GM18520 (cell line): ENCODE measurements at regions not wholly inside any gene's neighbourhood (a gene's known extent, or its start where the extent isn't known, plus 50 kb on each side); places are given as distances from the start of the nearest gene placed in this dataset.
"Not testable (repeated sequence)": the region's sequence is repeated elsewhere in the genome, so short reads cannot be mapped to it uniquely, and the experiment has no call there.

Experiments
- ATAC-seq: cut with Tn5 transposase; IDR thresholded peaks from one replicate; pipeline ENCODE4 v1.9.1; 2021; ENCODE audit not compliant: unreplicated experiment

DNA sequence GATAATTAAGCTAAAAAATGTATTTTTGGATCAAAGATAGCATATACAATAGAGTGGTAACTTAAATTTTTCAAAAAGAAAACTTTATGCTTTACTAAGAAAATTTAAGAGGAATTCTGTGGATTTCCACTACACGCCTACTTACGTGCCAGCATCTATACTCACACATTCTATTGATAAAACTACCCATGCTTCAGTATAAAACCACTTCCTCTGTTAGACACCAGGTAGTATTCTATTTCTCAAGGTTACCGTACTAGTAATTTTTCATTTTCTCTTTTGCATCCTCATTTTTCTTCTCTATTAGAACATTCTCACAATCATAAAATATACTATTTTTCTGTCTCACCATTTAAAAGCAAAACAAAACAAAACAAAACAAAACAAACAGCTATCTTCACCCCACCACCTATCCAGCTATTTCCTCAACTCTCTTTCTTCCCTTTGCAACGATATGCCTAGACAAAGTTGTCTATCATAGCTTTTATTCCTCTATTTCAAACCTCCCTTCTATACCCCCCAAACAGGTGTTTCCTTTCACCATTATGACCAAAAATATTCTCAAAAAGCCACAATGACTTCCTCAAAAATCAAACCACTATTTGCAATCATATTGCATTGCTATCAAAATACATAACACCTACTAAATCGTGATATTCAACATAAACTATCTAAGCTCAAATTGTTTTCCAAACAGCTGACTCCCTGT, 1652.0 kb downstream of the MRPL39 start:
- no peak for ATAC-seq

DNA sequence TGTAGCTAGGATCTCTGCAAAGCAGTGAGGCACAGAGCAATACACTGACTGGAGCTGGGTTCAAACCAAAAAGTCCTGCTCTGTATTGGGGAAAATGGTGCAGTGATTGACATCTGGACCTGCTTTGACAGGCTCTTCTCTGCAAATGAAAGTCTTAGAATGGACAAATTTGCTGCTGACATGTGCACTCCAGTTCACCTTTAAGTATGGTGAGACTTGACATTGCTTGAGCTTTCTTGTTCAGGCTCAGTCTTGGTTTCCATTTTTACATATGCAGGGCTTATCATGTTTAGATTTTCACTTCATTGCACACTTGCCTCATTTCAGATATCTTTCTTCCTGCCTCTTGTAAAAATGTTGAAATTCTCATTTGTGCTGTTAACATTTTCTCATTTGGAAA, 1655.0 kb downstream of the MRPL39 start:
- no peak for ATAC-seq

DNA sequence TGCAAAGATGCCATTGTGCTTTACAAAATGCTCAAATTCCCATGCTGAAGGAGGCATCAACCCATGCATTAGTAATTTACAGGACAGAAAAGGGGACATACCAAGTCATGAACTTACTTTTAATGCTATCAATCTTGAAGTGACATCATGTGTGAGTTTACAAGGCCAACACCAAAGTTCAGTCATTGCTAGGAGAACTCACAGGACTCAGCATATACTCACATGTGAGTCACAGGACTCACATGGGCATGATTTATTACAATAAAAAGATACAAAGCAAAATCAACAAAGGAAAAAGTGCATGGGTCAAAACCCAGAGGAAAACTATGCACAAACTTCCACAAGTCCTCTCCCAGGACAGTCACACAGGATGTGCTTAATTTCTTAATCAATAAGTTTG, 1656.0 kb downstream of the MRPL39 start:
- no peak for ATAC-seq

DNA sequence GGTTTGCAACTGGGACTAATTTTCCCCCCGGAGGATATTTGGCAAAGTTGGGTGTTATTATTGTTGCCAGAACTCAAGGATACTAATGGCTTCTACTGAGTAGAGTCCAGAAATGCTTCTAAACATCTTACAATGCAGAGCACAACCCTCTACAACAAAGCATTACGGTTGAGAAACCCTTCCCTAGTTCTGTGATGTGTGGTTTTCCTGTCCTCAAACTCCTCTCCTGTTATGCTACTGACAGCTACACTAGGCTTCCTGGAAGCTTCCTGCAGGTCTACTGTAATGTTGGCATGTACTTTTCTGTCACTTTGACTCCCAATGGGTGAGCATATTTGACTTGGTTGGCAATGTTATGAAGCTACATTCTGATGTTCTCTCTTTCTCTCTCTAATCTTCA, 1656.9 kb downstream of the MRPL39 start:
- ATAC-seq, result no peak

DNA sequence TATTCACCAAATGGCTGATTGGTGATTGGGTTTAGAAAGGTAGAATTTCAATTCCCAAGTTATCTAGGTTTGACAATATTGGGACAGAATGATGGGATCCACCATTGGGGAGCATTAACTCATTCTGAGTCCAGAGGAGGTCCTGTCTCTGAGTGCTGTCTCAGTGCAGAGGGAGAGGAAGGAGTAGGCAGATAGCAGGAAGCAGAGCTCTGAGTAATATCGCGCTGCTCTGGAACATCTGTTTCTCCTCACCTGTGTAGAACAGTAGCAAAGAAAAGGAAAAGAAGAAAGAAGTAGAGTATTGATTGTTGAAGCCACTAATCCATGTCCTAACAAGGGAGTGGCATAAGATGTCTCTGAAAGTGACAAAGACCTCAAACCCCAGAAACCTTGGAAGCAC, 1657.8 kb downstream of the MRPL39 start:
- no peak for ATAC-seq

DNA sequence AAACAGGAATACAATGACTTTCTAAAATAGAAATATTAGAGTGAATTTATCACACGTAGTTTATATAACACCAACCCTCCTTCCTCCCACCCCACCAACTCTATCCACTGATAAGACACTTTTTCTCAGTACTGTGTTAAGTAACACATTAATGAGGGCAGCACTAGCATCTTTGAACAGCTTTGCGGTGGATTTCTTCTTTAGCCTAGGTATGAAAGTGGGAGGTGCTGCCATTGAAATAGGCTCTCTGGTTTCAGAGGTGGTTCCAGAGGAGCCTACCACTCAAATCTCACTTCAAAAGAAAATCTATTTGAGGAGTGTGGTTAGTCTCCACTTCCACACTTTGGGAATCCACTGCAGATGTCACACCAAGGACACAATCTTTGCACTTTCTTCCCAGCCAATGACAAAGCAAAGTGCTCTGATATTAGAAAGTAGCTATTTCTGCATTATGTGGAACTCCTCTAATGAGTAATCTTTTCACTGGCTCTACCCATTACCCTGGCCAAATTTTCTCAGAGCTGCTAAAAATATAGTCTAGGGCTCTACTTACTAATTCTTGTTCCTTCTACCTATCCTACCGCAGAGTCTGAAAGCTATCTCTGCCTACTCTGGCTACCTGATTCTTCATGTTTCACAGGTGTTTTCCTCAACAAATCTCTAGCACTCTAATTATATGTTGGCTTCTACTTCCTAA, 1667.8 kb downstream of the MRPL39 start:
- no peak for ATAC-seq

DNA sequence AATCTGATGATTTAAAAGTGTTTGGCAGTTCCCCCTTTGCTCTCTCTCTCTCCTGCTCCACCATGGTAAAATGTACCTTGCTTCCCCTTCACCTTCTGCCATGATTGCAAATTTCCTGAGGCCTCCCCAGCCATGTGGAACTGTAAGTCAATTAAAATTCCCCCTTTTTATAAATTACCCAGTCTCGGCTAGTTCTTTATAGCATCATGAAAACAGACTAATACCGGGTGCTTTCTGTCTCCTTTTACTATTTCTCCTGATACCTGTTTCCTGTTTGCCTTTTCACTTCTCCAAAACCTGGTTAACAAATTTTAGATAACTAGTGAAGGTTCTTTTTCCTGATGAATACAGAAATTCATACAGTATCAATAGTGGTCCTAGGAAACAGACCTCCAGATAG, 1670.3 kb downstream of the MRPL39 start:
- ATAC-seq, result no peak

DNA sequence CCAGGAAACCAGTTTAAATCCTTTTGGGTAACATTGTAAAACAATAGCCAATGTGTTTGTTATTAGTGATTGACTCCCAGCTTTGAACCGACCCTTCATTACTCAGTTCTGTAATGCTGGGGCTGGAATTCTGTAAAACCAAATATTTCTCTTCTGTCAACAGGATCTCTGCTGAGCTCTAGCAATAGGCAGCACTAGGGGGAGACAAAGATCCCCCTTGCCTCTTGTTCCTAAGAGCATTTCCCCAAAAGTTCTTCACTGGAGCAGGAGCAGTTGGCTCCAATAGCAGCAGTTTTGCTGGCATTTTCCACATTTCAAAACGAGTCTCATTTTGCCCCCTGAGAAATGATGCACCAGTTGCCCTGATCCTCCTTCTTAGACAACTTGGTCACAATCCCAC, 1671.1 kb downstream of the MRPL39 start:
- no peak for ATAC-seq

DNA sequence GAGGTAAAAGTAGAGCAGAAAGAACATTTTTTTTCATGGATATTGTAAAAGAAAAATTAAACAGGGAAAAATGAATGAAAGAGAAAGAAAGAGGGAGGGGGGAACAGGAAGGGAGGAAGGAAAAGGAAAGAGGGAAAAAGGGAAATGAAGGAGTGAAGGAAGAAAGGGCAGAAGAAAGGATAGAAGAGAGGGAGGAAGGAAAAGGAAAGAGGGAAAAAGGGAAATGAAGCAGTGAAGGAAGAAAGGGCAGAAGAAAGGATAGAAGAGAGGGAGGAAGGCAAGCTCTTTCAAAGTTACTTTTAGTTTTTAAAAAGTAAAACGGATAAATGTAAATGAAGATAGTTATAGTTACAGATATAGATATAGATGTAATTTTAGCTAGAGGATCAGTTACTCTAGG, 1676.7 kb downstream of the MRPL39 start:
- no peak for ATAC-seq

DNA sequence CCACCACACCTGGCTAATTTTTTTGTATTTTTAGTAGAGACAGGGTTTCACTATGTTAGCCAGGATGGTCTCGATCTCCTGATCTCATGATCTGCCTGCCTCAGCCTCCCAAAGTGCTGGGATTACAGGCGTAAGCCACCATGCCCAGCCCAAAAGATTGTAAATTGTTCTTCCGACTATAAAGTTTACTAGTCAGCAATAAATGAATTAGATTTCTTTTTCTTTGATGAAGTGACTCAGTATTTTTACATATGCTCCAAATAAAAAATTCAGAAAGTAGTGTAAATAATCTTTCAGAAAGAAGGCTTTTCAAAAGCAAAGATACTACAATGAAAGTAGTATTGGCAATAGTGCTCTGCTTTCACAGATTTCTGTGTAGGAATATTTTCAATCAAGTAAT, 1680.9 kb downstream of the MRPL39 start:
- not testable (repeated sequence) for ATAC-seq

DNA sequence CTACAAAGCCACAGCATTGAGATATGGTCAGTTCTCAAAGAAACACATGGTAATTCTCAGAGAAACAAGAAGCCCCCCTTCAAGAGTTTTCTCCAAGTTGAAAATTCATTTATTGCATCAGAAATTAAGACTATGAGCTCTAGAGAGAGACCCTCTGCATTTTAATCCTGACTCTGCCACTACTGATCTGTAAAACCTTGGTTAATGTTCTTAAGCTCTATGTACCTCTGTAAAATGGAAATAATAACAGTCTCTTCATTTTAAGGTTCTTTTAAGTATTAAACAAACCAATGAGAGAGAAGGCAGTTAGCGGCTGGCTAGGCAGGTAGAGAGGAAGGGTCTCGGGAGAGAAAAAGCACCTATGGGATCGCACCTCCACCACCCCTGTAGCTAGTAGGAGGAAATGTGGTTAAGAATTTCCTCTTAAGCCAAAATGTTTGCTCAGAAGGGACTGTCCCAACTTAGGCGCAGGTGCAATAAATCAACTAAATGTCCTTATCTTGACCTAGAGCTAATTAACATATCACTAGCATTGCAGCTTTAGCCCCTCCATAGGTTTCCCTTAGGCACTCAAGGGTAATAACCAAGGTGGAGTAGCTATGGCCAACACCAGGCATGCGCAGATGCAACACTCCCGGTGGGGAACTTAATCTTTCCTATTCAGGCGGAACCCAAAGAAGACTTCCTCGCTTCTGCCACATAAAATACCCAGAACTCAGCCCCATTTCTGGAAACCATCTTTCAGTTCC, 1685.4 kb downstream of the MRPL39 start:
- ATAC-seq, result no peak

DNA sequence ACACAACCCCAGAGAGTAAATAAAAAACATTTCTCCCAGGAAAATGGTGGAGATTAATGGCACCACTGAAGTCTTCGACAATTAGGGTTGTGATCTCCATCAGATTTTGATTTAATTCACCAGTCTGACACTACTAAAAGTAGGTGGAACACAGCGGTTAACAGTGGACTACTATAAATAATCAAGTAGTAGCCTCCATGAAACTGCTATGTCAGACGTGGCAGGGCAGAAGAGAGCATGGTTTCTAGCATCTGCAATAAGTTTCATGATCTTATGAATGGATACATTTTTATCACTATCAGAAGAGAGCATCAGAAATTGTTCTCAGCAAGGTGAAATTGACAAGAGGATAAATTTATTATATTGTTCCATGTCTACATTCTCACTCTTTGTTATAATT, 1706.6 kb downstream of the MRPL39 start:
- ATAC-seq, result no peak

DNA sequence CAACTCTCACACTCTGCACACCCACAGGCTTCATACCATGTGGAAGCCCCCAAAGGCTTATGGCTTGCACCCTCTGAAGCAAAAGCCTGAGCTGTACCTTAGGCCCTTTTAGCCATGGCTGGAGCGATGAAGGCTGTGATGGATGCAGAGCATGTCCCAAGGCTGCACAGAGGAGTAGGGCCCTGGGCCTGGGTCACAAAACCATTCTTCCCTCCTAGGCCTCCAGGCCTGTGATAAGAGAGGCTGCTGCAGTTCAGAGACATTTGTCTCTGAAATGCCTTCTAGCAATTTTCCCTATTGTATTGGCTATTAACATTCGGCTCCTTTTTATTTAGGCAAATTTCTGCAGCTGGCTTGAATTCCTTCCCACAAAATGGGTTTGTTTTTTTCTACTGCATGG, 1707.7 kb downstream of the MRPL39 start:
- ATAC-seq, result no peak

DNA sequence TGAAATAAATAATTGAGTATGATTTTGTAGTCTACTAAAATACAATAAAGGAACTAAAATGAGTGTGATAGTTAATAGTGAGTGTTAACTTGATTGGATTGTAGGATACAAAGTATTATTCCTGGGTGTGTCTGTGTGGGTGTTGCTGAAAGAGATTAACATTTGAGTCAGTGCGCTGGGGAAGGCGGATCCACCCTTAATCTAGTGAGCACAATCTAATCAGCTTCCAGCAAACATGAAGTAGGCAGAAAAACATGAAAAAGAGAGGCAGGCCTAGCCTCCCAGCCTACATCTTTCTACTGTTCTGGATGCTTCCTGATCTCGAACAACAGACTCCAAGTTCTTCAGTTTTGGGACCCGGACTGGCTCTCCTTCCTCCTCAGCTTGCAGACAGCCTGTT, 1716.6 kb downstream of the MRPL39 start:
- no peak for ATAC-seq

DNA sequence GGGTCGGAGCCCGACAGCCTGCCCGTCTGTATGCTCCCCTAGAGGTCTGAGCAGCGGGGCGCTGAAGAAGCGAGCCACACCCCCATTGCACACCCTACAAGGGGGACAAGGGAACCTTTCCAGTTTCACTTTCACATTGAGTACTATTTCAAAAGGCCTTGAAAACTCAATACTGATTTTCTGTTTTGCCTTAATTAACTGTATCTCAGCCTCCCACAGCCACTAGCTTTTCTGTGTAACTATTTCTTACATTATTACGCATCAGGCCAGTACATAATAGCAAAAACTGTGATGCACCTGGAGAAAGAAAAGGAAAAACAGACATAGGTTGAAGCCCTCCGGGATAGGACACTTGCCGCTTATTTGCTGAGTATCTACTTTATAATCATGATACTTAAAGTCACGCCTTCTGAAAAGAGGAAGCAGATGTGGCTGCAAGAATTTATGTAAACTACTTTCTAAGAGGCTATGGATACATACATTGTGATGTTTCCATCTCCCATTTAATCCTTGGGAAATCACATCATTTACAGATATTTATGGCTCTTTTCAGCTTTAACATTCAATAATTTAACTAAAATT, 1719.5 kb downstream of the MRPL39 start:
- ATAC-seq, result peak; percentile 46

DNA sequence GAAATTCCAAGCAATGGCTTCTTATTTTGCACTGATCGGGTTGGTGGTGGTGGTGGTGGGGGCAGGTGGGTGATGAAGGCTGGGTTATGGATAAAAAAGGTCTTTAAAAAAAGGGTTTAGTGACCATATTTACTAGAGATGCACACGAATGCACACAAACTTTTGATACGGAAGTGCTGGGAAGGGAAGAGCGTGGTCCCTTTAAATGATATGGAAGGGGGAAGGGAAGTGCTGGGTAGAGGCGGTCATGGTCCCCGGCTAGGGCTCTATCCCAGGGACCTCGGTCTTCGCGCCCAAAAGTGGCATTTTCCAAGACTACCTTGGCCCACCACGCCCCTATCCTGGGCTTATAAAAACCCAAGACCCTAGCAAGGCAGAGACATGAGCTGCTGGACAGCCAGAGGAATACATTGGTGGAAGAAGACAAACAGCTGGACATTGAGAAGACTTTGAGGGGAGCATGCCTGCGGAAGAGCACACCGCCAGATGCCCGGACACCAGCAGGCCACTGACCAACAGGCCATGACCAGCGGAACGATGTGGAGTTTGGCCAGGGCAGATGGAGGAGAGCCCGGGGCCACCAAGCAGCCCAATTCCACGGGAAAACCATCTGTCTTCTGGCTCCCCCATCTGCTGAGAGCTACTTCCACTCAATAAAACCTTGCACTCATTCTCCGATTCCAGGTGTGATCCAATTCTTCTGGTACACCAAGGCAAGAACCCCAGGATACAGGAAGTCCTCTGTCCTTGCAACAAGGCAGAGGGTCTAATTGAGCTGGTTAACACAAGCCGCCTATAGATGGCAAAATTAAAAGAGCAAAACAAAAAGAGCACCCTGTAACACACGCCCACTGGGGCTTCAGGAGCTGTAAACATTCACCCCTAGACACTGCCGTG, 1720.2 kb downstream of the MRPL39 start:
- no peak for ATAC-seq

DNA sequence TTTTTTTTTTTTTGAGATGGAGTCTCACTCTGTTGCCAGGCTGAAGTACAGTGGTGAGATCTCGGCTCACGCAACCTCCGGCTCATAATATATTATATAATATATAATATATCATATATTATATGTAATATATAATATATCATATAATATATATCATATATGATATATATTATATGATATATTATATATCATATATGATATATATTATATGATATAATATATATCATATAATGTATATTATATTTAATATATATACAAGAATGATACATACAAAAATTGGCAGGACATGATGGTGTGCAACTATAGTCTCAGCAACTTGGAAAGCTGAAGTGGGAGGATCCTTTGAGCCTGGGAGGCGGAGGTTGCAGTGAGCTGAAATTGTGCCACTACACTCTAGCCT, 1725.5 kb downstream of the MRPL39 start:
- no peak for ATAC-seq

DNA sequence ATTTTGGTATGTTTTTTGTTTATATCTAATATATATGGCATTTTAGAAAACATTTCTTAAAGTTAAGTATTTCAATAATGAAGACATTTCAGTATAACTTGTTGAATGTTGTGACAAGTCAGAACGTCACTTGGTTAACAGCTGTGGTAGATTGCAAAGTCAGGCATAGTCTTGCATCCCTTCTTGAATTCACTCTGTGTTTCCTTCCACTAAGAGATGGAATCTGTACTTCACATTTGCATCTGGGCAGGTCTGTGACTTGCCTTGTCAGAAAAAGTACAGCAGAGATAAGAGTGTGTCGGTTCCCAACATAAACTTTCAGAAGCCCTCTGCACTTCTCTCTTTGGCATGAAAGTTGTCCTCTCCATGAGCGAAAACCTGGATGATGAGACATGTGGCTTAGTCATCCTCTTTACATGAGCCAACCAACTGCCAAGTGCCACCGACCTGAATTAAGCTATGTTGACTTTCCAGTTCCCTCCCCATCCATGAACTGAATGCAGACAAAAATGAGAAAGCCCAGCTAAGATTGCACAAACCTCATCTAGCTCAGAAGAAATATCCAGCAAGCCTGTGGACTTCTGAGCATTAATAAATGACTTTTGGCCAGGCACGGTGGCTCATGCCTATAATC, 1730.2 kb downstream of the MRPL39 start:
- ATAC-seq, result no peak

DNA sequence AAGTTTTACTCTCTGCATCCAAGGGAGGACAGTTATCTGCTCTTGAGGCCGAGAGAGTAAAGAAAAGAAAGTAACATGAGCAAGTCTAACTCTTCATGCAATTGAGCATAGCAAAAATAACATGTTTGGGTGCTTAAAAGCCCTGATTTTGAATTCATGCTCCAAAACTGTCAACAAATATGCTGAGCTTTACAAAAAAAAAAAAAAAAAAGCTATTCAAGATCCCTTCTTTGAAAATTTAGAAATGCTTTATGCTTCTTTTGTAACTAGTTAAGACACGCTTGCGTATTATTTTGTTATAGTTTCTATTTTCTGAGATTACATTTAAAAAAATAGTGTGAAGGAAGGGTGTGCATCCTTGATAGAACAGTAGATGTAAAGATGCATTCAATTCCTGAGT, 1733.0 kb downstream of the MRPL39 start:
- ATAC-seq, result no peak

DNA sequence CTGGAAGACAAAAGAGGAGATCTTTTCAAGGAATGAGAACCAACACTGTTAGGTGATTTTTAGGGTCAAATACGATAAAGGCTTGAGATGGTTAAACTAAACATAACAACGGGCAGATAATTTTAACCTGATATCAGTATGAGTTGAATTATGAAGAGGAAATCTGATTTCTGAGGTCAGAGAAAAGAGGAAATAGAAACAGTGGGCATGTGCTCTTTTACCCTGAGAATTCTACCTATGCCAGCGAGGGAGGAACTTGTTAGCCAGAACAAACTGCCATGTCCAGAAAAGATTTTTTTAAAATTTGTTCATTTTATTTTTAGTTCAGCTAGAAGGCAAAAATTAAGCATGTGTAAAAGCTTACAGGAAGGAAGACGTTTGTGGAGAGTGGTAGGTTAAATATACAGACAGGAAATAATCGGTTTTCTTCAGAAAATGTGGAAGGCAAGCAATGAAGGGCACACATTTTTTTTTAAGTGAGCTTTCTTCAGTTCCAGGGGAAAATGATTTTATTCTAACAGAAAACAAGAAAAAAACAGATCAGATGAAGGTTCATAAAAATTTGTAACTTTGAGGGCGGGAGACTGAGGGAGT, 1745.3 kb downstream of the MRPL39 start:
- ATAC-seq, result no peak
